Skeletal muscle satellite cell (primary cell): ENCODE measurements at regions not wholly inside any gene's neighbourhood (a gene's known extent, or its start where the extent isn't known, plus 50 kb on each side); places are given as distances from the start of the nearest gene placed in this dataset.

Experiments used
- H3K27me3 ChIP-seq: 2 replicates; pipeline ENCODE4 v1.7.0; 2013; ENCODE audit warnings: low read length; ENCODE audit not compliant: control insufficient read depth, insufficient read depth
- H3K36me3 ChIP-seq: 2 replicates; pipeline ENCODE4 v1.7.0; 2013; ENCODE audit warnings: mild to moderate bottlenecking, control low read depth, low read length; ENCODE audit not compliant: insufficient read depth
- H3K4me1 ChIP-seq: 2 replicates; pipeline ENCODE4 v1.7.0; 2013; ENCODE audit warnings: low read length; ENCODE audit not compliant: control insufficient read depth, insufficient read depth
- H3K4me2 ChIP-seq: 2 replicates; pipeline ENCODE4 v1.7.0; 2013; ENCODE audit warnings: mild to moderate bottlenecking, low read length
- H3K4me3 ChIP-seq: 2 replicates; pipeline ENCODE4 v1.7.0; 2013; ENCODE audit warnings: low read length
- H3K9ac ChIP-seq: 2 replicates; pipeline ENCODE4 v1.7.0; 2013; ENCODE audit warnings: mild to moderate bottlenecking, low read depth, low read length, moderate library complexity
- H3K9me3 ChIP-seq: replicated peaks from 2 replicates; pipeline ENCODE4 v1.7.0; 2013; ENCODE audit warnings: mild to moderate bottlenecking, control low read depth, low read length

- Histone ChIP-seq H3K4me3 (no peak overlapping the region), H3K9ac (no peak overlapping the region), H3K4me2 (no peak overlapping the region), H3K36me3 (no peaks in the 10 kb centered on the region), H3K27me3 (no peaks in the 10 kb centered on the region), H3K9me3 (peaks cover 19% of the 10 kb centered on the region), H3K4me1 (no peaks in the 10 kb centered on the region)
Observed at GRCh38 chr22:48587236-48587865, 1240.3 kb downstream of the BRD1 start.

GRCh38 chr22:48586799-48587185 lies 1240.9 kb downstream of the BRD1 start:
- Histone ChIP-seq H3K4me1 (no peaks in the 10 kb centered on the region), H3K9ac (no peak overlapping the region), H3K9me3 (peaks cover 15% of the 10 kb centered on the region), H3K36me3 (no peaks in the 10 kb centered on the region), H3K4me3 (no peak overlapping the region), H3K27me3 (no peaks in the 10 kb centered on the region), H3K4me2 (no peak overlapping the region)

GRCh38 chr22:48585916-48586798 lies 1241.5 kb downstream of the BRD1 start:
- Histone ChIP-seq H3K4me1 (no peaks in the 10 kb centered on the region), H3K9ac (no peak overlapping the region), H3K36me3 (no peaks in the 10 kb centered on the region), H3K4me3 (no peak overlapping the region), H3K9me3 (peaks cover 15% of the 10 kb centered on the region), H3K4me2 (no peak overlapping the region), H3K27me3 (no peaks in the 10 kb centered on the region)

- Histone ChIP-seq H3K4me1 (no peaks in the 10 kb centered on the region), H3K4me3 (no peak overlapping the region), H3K9me3 (peaks cover 15% of the 10 kb centered on the region), H3K9ac (no peak overlapping the region), H3K36me3 (no peaks in the 10 kb centered on the region), H3K4me2 (no peak overlapping the region), H3K27me3 (no peaks in the 10 kb centered on the region)
Observed at GRCh38 chr22:48584170-48584569, 1243.5 kb downstream of the BRD1 start.

- Histone ChIP-seq H3K4me1 (no peaks in the 10 kb centered on the region), H3K4me3 (no peak overlapping the region), H3K4me2 (no peak overlapping the region), H3K27me3 (no peaks in the 10 kb centered on the region), H3K9me3 (peaks cover 5% of the 10 kb centered on the region), H3K36me3 (no peaks in the 10 kb centered on the region), H3K9ac (no peak overlapping the region)
Observed at GRCh38 chr22:48581796-48582469, 1245.7 kb downstream of the BRD1 start.

GRCh38 chr22:48581205-48581766 lies 1246.4 kb downstream of the BRD1 start:
- H3K36me3 ChIP-seq: no peaks in the 10 kb centered on the region
- H3K4me3 ChIP-seq: no peak overlapping the region
- peaks cover 4% of the 10 kb centered on the region for H3K9me3 ChIP-seq
- no peaks in the 10 kb centered on the region for H3K4me1 ChIP-seq
- no peaks in the 10 kb centered on the region for H3K27me3 ChIP-seq
- no peak overlapping the region for H3K9ac ChIP-seq
- no peak overlapping the region for H3K4me2 ChIP-seq

GRCh38 chr22:48580481-48580970 lies 1247.1 kb downstream of the BRD1 start:
- Histone ChIP-seq H3K36me3 (no peaks in the 10 kb centered on the region), H3K27me3 (no peaks in the 10 kb centered on the region), H3K4me1 (no peaks in the 10 kb centered on the region), H3K9me3 (peaks cover 4% of the 10 kb centered on the region), H3K4me2 (no peak overlapping the region), H3K9ac (no peak overlapping the region), H3K4me3 (no peak overlapping the region)

- Histone ChIP-seq H3K4me1 (no peaks in the 10 kb centered on the region), H3K9ac (no peak overlapping the region), H3K9me3 (peaks cover 4% of the 10 kb centered on the region)
Observed at GRCh38 chr22:48579928-48580309, 1247.8 kb downstream of the BRD1 start.

GRCh38 chr22:48579043-48579927 lies 1248.4 kb downstream of the BRD1 start:
- Histone ChIP-seq H3K27me3 (peaks cover 4% of the 10 kb centered on the region), H3K4me1 (no peaks in the 10 kb centered on the region), H3K4me3 (no peak overlapping the region), H3K4me2 (no peak overlapping the region), H3K9me3 (no peaks in the 10 kb centered on the region), H3K9ac (no peak overlapping the region), H3K36me3 (no peaks in the 10 kb centered on the region)

More at GRCh38 chr22:48579928-48580309, 1247.8 kb downstream of the BRD1 start:
- Histone ChIP-seq H3K27me3 (peaks cover under 1% of the 10 kb centered on the region), H3K36me3 (no peaks in the 10 kb centered on the region), H3K4me2 (no peak overlapping the region), H3K4me3 (no peak overlapping the region)

- H3K36me3 ChIP-seq: no peaks in the 10 kb centered on the region
- no peaks in the 10 kb centered on the region for H3K9me3 ChIP-seq
- H3K4me3 ChIP-seq: no peak overlapping the region
- no peak overlapping the region for H3K4me2 ChIP-seq
- H3K27me3 ChIP-seq: peaks cover 8% of the 10 kb centered on the region
- H3K4me1 ChIP-seq: no peaks in the 10 kb centered on the region
- no peak overlapping the region for H3K9ac ChIP-seq
Observed at GRCh38 chr22:48578138-48579042, 1249.3 kb downstream of the BRD1 start.
